Ishikawa (cell line): ENCODE measurements at regions not wholly inside any gene's neighbourhood (a gene's known extent, or its start where the extent isn't known, plus 50 kb on each side); places are given as distances from the start of the nearest gene placed in this dataset.

Experiments used
- CEBPB ChIP-seq: IDR thresholded peaks from 2 replicates; pipeline ENCODE4 v1.6.1; 2012
- CREB1 ChIP-seq: IDR thresholded peaks from 2 replicates; pipeline ENCODE4 v1.6.1; 2012; ENCODE audit warnings: low read depth
- EGR1 ChIP-seq: IDR thresholded peaks from 2 replicates; pipeline ENCODE4 v1.6.1; 2012
- EP300 ChIP-seq: IDR thresholded peaks from 2 replicates; pipeline ENCODE4 v1.6.1; 2012; ENCODE audit warnings: borderline replicate concordance
- MAX ChIP-seq: IDR thresholded peaks from 2 replicates; pipeline ENCODE4 v1.6.1; 2012
- NFIC ChIP-seq: IDR thresholded peaks from 2 replicates; pipeline ENCODE4 v1.6.1; 2012
- RAD21 ChIP-seq: IDR thresholded peaks from 2 replicates; pipeline ENCODE4 v1.6.1; 2012; ENCODE audit warnings: low read depth
- REST ChIP-seq: IDR thresholded peaks from 2 replicates; pipeline ENCODE4 v1.6.1; 2012; ENCODE audit warnings: low read depth, mild to moderate bottlenecking
- TAF1 ChIP-seq: IDR thresholded peaks from 2 replicates; pipeline ENCODE4 v1.6.1; 2012; ENCODE audit warnings: low read depth, mild to moderate bottlenecking
- TEAD4 ChIP-seq: IDR thresholded peaks from 2 replicates; pipeline ENCODE4 v1.6.1; 2012
- USF1 ChIP-seq: IDR thresholded peaks from 2 replicates; pipeline ENCODE4 v1.6.1; 2012
- YY1 ChIP-seq: IDR thresholded peaks from 2 replicates; pipeline ENCODE4 v1.6.1; 2012; ENCODE audit warnings: low read depth
- ZBTB7A ChIP-seq: IDR thresholded peaks from 2 replicates; pipeline ENCODE4 v1.6.1; 2012; ENCODE audit warnings: low read depth

GRCh38 chr13:84566780-84567179 lies 684.5 kb upstream of the SLITRK1 start:
- TF ChIP-seq TEAD4: no peak
- TF ChIP-seq ZBTB7A: no peak
- TF ChIP-seq CEBPB: no peak
- no peak for TF ChIP-seq RAD21
- no peak for TF ChIP-seq MAX
- TF ChIP-seq YY1: no peak
- no peak for TF ChIP-seq TAF1
- no peak for TF ChIP-seq CREB1
- TF ChIP-seq USF1: no peak
- no peak for TF ChIP-seq NFIC
- TF ChIP-seq EGR1: no peak
- TF ChIP-seq EP300: no peak
- no peak for TF ChIP-seq REST
